ENCODE measurements at regions not wholly inside any gene's neighbourhood (a gene's known extent, or its start where the extent isn't known, plus 50 kb on each side); places are given as distances from the start of the nearest gene placed in this dataset.

GRCh38 chr4:173801361-173801760 lies 271.3 kb upstream of the HAND2 start:
- H3K27ac ChIP-seq = no peak overlapping the region
- TF ChIP-seq CTCF (conservative IDR thresholded peaks at IDR 0.05) = no peak

DNA sequence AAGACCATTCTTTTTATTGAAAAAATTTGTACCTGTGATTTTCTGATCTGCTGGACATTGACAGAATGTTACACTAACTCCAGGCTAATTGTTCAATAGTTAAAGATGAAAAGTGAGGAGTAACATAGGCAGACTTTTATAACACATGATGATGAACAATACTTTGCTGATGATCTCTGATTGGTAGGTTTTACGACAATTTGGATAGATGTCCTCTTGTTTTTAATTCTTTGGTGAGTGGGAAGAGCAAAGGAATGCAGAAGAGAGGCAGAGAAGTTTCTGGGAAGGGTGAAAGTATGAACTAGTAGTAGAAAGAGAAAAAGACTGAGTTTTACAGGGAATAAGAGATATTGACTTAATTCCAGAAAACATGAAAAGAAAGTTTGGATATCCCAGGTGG lies 267.3 kb upstream of the HAND2 start:
- H3K27ac ChIP-seq = no peak overlapping the region
- no peak for TF ChIP-seq CTCF (conservative IDR thresholded peaks at IDR 0.05)

- no peak for TF ChIP-seq CTCF (conservative IDR thresholded peaks at IDR 0.05)
- H3K27ac ChIP-seq = no peak overlapping the region
These were observed 264.6 kb upstream of the HAND2 start for GRCh38 chr4:173794662-173795061.

DNA sequence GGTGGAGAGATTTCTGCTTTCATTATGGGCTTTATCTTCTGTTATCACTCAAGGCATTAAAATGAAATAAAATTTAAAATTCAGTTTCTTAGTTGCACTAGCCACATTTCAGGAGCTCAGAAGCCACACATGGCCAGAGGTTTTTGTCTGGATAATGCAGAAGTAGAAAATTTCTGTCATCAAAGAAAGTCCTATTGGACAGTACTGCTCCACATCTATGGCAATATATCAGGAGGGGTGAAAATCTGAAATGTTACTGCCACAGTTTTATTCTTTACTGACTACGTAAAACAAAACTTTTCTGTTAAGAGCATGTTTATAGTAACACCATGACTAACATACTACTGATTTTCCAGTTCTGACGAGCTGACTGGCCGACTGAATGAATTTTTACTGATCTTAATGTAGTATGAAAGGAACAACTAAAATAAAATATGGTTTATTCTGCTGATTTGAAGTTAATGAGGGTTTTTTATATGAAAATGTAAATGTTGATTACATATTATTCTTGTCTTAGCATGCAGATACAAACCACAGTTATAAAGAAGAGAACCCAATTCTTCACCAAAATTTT lies 264.0 kb upstream of the HAND2 start:
- H3K27ac ChIP-seq = no peak overlapping the region
- TF ChIP-seq CTCF (conservative IDR thresholded peaks at IDR 0.05) = no peak

- no peak for TF ChIP-seq CTCF (conservative IDR thresholded peaks at IDR 0.05)
These were observed 252.6 kb upstream of the HAND2 start for GRCh38 chr4:173782660-173783059.

DNA sequence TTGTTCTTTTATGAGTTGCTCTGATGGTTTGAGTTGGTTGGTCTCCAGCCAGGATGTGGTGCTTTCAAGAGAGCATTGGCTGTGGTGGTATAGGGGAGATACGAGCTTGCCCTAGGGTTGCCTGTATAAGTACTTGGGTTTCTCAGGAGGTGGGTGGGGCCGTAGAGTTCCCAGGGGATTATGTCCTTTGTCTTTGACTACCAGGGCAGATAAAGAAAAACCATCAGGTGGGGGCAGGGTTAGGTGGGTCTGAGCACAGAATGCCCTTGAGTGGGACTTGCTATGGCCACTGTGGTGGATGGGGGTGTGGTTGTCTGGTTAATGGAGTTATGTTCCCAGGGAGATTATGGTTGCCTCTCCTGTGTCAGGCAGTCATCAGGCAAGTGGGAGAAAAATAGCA lies 247.9 kb upstream of the HAND2 start:
- H3K27ac ChIP-seq = no peak overlapping the region
- no peak for TF ChIP-seq CTCF (conservative IDR thresholded peaks at IDR 0.05)

More at GRCh38 chr4:173782660-173783059, 252.6 kb upstream of the HAND2 start:
- H3K27ac ChIP-seq = no peak overlapping the region

- TF ChIP-seq CTCF (conservative IDR thresholded peaks at IDR 0.05) = no peak
- H3K27ac ChIP-seq = no peak overlapping the region
These were observed 247.4 kb upstream of the HAND2 start for GRCh38 chr4:173777421-173777820.
